ENCODE measurements at regions not wholly inside any gene's neighbourhood (a gene's known extent, or its start where the extent isn't known, plus 50 kb on each side); places are given as distances from the start of the nearest gene placed in this dataset.
A peak's percentile ranks its signal among the peaks of the same experiment; 100 is the strongest.

DNA sequence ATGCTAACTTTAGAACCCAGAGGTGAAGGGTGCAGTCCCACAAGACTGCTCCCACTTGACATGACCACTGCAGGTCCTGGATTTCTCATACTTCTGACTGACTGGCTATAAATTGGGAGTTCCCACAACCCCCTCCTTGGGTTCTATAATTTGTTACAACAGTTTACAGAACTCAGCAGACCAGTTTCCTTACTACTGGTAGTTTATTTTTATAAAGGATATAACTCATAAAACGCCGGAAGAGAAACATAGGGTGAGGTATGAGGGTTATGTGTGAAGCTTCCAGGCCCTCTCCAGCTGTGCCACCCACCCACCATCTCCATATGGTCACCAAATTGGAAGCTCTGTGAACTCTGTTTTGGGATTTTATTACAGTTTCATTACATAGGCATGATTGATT lies 839.6 kb downstream of the TSN start:
- DNase-seq = no peak

DNA sequence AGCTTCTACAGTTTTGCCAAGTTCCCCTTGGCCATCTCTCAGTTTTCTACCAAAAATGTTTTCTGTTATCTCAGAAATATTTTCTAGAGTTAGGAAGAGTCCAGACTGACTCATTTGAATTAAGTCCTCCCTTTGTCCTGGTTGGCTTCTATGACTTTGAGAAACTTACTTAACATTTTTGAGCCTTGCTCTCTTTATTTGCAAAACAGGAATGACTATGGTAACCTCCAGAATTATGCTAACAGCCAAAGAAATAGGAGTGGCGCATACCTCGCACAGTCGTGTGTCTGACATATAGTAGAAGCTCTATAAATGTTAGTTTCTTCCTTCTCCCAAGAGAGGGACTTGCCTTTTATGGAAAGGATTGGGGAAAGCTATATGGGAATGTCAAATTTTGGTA lies 841.1 kb downstream of the TSN start:
- no peak for DNase-seq

DNA sequence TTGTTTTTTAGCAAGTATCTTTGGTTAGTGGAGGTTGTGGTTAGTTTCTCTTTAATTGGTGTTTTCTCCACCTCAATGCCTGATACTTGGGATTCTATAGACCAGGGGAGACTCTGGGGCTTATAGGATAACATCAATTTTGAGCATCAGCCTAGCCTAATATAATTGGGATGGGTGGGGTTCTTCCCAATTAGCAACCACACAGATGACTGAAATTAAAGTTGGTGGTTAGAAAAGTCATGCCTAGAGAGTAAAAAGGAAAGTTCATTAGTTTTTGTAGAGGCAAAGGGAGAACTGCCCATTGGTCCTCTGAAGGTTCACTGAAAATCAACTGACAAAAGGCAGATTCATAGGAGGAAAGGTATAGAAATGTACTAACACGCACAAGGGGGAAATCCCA lies 843.3 kb downstream of the TSN start:
- no peak for DNase-seq

DNA sequence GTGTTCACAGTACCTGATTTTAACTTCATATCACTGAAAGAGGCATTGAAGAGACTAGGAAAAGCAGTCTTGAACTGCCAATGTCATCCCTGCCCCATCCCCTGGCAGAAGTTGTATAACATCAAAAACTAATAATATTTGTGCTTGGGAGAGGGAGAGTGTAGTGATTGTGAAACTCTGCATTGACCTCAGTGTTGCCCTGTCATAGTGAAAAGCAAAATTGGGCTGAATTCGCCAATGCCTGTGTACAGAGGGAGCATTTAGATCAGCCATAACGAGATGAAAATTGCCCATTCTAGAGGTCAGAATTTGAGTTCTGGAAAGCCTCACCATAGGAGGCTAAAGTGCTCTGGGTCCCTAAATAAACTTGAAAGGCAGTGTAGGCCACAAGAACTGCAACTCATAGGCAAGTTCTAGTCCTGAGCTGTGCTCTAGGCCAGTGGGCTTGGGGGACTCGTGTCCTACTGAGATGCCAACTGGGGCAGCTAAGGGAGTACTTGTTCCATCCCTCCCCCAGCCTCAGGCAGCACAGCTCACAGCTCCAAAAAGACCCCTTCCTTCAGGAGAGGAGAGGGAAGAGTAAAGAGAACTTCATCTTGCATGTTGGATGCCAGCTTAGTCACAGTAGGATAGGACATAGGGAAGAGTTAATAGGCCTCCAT lies 855.6 kb downstream of the TSN start:
- no peak for DNase-seq

DNA sequence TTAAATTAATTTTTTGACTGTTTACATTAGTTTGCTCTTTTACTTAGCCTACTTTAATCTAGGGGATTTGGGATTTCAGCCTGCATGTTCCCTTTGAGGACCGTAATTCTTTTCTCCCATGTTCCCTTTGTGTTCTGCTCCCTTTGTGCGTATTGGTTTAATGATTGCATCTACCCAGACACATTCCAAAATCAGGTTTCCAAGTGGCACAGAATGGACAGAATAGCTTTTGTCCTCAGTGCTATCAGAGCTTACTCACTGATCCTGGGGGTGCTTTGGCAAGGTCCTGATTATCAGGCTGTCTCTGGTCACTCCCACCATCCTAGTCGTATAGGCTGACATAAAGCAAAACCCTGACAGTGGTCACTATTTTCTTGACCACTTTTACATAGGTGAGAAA lies 867.5 kb downstream of the TSN start:
- DNase-seq = no peak

DNA sequence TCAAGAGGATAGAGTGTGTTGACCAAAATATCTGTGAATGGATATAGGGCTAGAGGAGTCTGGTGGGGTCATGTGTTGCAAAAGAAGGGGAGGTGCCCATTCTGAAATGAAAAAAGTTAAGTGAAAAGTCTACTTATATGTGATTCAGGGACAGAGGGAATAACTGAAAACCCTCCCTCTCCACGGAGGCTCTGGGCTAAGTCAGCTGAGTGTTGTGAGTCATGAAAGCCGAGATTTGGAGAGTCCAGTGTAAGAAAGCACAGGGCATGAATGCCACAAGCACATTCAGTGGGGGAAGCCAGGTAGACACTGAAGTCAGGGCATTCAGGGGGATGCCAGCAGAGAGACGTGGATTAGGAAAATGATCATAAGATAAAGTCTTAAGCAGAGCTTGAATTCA lies 871.9 kb downstream of the TSN start:
- DNase-seq = no peak

DNA sequence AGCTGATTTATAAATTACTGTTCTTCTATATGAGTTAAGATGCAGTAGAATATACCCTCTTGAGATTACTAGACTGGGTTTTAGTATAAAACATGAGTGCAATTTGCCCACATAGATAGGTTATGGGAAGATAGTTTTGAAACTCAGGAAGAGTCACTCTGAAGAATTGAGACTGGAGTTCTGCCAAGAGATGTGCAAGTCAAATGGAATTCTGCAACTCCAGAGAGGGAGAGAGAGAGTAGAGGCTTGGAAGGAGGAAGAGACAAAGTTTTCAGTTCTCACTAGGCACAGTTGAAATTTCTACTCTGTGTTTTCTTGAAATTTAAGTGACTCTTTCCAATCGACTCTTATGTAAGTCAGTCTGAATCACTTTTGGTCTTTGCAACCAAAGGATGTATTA lies 878.8 kb downstream of the TSN start:
- DNase-seq = no peak

DNA sequence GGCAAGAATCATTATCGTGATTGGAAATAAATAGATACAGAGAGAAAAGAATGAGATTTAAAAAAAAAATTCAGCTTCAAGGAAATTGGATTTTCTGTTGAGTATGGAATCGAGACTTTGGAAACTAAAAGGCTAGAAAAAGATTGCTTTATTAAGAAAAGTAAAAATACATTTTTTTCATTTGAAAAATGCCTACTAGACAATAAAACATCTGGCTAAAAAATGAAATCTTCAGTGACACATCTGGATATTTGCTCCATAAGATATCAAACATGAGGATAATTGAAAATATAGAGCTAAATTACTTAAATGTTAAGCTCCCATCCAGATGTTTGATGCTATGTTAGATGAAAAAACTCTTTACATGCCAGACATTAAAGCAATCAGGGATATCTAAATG lies 879.5 kb downstream of the TSN start:
- no peak for DNase-seq

DNA sequence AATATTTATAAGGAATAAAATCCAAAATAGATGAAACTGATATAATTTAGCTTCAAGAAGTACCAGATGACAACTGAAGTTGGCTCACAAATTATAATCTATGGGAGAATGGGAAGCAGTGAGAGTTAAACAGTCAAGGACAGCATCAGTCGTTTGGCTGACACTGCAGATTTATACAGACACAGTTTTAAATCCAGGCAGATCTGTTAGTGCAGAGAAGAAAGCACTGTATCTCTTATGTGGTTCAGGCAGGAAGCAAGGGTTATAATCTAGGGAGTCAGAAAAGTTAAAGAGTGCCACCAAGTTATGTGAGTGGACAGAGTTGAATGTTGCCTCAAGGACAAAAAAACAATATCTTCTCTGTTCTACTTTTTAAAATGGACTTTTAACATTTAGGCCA lies 880.2 kb downstream of the TSN start:
- no peak for DNase-seq

DNA sequence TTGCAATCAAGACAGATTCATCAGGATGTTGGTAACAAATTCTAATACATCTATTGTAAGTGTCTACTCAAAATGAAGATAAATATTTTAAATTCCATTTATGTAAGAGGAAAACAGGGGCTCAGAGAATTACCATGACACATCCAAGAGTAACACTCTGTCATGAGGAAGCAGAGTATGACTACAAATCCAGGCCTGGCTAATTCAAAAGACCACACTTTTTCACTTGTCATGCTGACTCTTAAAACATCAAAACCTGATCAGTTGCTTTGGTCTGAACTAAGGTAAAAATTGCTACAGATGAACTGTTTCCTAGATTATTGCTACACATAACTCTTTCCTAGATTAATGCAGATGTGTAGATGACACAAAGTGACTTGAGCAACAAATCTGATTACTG lies 880.6 kb downstream of the TSN start:
- no peak for DNase-seq

DNA sequence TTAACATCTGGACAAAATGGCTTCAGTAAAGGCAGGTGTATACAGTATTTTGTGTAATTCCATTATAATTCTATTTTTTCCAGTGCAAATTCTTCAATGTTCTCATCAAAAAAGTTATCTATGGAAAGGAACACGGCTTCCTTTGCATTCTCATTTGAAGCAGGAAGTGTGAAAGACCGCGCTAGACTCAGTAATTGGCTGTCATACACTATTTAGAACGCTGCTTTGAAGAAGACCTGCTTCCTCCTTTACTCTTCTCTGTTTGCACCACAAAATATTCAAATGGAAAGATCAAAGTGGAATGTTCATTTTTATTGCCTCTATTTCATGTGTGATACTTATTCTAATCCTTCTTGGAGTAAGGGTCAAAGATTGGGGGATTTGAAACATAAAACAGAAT lies 883.7 kb downstream of the TSN start:
- DNase-seq = no peak

DNA sequence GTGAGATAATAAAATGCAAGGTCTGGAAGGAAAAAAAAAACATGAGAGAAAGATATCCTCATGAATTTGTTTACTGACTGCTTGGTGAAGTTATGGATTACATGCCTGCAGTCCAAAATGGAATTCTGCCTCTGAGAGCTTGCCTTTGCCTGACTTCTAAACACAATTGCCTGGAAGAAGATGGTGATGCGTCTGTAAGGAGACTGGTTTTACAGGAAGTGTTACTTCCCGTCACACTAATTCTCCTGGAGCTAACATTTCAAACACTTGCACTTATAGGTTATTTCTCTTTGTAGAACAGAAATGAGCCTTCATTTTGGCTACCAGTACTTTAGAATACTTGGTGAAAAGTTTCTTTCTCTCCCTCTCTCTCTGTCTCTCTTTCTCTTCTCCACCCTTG lies 884.3 kb downstream of the TSN start:
- DNase-seq = no peak

DNA sequence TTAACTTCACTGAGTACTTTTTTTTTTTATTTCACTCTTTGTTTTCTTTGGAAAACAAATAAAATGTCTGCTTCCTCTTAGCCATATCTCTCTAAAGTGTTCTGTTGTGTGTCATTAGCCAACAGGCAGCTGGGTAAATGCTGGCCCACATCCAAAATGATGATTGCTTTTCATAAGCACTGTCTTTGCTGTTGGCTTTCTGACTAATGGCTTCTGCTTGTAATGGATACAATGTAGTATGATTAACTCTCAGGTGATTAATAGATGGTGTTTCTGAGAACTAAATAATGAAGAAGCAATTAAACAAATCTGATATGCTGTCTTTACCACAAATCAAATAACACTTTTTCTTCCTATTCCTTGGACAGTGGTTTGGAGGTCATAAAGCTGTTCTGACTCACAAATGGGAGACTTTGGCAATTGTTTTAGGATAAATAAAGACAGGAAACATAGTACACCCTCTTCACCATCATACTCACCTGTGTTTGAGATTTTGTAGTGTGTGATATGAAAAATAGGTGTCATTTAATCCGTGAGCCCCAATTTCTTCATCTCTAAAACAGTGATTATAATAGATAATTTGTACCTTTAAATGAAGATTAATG lies 888.4 kb downstream of the TSN start:
- peak; percentile 89 for DNase-seq

DNA sequence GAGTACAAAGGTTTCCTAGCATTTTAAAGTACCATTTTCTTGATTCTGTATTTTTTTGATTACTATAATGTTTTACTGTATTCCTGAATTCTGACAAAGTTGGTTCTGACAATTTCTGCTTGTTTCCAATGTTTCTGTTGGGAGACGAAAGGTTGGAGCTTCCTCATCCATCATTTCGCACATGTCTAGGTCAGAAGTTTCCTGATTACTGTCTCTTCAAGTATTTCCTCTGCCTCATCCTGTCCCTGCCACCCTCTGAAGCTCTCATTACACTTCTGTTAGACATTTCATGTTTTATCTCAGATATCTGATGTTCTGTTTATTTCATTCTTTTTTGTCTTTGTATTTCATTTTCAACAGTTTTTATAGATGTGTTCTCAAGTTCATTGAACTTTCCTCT lies 895.8 kb downstream of the TSN start:
- DNase-seq = no peak

DNA sequence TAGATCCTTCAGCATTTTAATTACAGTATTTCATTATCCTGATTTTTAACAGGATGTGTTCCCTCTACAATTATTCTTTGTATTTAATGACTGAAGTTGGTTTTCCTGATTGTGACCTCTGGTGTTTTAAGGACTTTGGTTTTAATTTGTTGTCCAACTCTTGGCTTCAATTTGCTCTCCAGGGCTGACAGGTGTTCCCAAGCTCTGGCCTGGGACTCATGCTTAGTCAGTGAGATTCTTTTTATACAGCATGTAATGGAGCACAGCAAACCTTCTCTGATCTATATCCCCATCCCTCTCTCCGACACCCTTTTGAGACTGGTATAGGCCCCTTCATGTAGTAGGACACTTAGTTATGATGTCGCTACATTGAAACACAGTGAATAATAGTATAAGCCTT lies 896.3 kb downstream of the TSN start:
- DNase-seq = no peak

DNA sequence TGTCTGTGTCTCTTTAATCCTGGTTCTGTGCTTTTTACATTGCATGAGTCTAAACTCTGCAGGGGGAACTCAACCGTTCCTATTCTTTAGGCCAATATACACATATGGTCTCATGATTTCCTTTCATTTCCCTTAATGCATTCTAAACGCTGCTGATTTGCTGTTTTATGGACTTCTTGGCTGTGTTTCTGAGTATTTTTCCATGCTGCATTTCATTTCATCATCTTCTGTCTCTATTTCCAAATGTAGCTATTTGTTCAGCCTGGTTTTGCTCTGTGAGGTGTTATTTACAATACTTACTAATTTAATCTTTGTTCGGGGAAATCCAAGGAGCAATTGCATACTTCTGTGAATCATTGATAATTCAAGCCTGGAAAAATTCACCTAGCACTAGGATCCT lies 897.2 kb downstream of the TSN start:
- DNase-seq = no peak

DNA sequence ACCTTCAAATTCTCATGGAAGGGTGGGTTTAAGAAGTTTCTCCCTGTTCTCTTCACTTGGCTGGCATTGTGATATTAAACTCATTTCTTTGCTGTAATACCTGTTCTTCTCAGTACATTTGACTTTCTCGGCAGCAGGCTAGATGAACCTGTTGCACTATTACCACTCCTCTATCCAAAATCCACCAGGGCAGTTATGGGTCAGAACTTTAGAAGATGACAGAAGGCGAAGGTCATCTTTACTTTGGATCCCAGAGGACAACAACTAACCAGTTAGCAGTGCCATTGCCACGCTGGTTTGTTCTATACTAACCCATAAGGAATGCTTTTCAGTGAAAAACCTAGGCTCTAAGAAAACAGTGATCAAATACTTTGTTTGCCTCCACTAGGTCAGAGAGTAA lies 901.0 kb downstream of the TSN start:
- DNase-seq = no peak

DNA sequence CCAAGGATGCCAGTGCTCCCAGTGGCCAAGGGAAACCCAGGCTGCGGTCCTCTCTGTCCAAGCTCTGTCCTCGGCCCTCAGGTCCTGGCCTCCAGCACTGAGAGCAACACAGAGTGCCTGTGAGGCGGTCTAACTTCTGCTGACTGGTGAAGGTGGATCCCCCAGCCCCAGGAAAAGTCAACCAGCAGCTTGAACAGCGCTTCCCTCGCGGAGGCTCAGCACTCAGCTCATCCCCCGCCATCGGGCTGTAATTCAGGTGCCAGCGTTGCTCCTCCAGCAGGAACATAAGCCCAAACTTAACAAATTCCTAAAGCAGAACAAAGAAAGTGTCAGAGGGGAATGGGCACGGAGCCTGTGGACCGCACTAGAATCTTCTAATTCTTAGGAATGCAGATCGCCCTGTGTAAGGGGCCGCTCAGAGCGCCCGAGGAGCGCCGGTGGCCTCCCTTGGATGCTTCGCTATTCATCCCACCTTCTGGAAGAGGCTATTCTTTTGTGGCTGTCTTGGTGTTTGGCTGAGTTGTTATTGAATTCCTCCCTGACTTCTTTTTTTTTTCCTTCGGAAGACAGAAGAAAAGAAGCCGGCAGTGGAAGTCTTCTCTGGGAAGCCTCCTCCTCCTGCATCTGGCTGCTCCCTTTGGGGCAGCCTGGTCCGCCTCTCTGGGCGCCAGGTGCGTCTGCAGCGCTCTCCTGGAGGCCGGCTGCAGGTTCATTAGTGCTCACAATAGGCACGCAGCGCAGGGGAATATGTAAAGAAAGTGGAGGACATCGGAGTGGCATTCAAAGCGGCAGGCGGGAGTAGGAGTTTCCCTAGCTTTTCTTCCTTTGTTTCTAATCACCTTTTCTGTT lies 905.6 kb downstream of the TSN start:
- DNase-seq = peak; percentile 36

DNA sequence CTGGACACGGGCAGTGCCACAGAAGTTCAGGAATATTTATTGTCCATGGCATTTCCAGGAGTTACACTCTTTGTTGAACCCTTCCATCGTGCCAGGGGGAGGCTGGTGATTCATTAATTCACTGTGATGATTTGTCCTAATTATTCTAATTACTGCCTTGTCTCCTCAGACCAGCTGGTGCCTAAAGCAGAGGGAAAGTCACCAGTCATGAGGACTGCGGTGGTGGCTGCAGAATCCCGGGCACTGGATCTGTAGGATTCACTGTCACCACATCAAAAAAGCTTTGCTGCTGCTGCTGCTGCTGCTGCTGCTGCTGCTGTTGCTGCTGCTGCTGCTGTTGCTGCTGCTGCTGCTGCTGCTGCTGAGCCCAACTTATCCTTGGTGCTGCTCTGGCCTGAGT lies 908.2 kb downstream of the TSN start:
- DNase-seq = no peak

DNA sequence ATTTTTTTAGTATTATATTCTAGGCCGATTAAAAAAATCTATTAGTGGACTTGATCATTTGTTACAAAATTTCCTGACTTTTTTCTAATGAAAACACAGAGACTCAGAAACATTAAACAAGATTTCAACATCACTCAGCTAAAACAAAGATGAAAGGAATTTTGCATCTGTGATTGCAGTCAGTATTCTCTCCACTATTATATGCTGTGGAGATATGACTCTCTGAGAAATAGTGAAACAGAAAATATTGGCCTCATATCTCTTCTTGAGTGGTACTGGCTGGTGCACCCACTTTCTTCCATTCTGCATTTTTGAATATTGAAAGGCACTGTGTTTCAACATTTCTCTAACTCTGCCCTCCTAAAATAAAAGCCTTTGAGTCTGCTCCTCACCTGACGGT lies 914.2 kb downstream of the TSN start:
- DNase-seq = no peak

DNA sequence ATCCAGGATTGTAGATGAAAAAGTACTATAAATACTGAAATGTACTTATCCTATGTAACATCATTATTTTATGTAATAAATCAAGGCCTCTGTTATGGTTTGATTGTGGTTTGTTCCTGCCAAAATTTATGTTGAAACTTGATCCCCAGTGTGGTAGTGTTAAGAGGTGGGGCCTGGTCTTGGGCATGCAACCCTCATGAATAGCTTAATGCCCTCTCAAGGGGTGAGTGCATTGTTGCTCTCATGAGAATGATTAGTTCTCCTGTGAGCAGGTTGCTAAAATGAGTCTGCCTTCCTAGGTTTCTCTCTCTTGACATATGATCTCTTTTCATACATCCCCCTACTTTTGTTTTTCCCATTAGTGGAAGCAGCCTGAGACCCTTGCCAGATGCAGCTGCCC lies 915.4 kb downstream of the TSN start:
- peak; percentile 85 for DNase-seq

DNA sequence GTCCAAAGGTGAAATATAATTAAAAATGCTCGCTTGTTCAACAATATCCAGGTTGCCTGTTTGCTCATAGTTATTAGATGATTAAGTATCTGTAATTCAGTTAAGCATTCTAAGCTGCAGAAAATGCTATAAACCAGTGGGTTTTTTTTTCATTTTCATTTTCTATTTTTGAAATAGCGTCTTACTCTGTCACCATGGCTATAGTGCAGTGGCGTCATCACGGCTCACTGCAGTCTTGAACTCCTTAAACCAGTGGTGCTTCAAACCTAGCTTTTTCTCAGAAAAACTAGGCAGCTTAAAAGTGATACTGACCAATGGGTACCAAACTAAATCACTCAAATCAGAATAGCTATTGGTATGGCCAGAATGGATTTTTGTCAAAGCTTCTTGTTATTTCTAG lies 925.2 kb downstream of the TSN start:
- DNase-seq = no peak

DNA sequence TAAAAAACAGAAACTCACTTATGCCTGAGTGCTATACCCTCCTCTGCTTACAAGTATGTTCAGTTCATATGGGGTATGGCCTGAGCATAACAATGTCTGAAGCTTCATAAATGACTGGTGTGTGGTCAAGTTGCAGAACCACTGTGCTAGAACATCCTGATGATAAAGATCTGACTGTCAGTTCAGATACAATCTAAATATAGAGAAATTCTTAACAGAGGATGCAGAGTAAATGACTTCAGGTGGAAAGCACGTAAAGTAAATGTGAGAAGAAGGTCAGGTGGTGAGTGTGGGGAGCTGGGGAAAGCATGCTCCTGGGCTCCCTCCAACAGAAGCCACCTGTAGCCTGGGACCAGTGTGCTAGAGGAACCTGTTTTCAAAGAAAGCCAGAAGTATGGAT lies 926.2 kb downstream of the TSN start:
- no peak for DNase-seq

DNA sequence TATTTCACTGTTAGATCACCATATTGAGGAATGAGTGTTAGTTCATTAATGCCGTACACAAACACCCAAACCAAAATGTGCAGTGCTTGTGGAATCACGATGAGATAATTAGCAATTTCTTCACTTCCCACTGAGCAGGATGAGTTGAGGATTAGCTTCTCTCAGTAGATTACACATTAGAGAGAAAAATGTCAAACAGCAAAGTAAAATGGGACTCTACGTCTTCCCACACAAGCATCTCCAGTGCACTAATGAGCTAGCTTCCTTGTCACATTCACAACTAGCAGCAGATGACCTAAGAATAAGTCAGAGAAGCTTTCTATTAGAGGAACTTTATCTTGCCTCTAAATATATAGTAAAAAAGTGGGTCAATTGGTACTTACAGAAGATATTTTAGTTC lies 926.9 kb downstream of the TSN start:
- no peak for DNase-seq

DNA sequence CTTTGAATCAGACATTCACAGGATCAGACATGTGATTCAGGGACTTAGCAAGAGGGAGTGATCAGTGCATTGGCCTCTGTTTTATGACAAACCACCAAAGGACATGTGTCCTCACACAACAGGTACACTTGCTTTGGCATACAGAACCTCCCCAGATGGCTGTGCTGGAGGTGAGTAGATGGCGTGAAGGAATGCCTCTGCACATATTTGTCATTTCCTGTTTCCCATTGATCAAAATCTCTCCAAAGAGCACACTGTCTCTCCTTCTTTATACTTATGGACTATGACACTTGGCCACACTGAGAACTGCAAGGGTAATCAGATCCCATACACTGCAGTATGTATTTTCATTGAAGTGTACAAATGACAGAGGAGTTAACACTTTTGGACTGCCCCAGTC lies 927.6 kb downstream of the TSN start:
- no peak for DNase-seq

All from NCI-H1436 (cell line).